ENCODE measurements at regions not wholly inside any gene's neighbourhood (a gene's known extent, or its start where the extent isn't known, plus 50 kb on each side); places are given as distances from the start of the nearest gene placed in this dataset.

DNA sequence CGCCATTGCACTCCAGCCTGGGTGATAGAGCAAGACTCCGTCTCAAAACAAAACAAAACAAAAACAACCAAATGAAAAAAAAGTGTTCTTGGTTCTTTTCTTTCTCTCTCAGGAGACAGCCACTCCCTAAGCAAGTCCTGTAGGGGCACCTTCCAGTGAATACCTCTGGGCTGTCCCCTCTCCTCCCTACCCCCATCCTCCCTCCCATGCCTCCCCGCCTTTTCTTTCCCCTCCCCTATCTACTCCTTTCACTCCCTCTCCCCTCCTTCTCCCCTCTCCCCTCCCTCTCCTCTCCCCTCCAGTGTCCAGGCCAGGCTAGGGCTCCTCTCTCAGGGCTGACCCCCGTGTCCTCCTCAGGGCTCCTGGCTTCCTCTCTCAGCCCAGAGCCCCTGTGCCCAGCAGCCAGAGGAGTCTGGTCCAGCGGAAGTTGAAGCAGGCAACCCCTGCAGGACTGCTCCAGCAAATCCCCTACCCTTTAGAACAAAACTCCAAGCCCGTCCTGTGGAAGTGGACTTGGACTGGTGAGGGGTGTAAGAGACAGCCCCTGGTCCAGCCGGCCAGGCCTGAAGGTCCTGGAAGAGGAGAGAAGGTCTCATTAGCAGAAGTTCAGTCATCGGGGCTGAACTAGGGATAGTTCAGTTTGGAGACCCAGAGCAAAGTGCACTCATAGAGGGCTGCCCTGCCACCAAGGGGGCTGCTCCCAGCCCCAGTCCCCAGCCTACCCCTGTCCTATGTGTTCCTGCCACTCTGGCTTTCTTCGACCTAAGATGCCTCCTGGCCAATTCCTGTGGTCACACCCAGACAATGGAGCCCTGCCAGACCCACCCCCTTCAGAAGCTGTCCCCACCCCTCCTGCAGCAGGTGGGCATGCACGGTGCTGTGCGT lies 79.8 kb upstream of the IQSEC1 start:
- DNase-seq: no peak

- no peak for DNase-seq
Measured at GRCh38 chr3:13150624-13151023, 77.4 kb upstream of the IQSEC1 start.

DNA sequence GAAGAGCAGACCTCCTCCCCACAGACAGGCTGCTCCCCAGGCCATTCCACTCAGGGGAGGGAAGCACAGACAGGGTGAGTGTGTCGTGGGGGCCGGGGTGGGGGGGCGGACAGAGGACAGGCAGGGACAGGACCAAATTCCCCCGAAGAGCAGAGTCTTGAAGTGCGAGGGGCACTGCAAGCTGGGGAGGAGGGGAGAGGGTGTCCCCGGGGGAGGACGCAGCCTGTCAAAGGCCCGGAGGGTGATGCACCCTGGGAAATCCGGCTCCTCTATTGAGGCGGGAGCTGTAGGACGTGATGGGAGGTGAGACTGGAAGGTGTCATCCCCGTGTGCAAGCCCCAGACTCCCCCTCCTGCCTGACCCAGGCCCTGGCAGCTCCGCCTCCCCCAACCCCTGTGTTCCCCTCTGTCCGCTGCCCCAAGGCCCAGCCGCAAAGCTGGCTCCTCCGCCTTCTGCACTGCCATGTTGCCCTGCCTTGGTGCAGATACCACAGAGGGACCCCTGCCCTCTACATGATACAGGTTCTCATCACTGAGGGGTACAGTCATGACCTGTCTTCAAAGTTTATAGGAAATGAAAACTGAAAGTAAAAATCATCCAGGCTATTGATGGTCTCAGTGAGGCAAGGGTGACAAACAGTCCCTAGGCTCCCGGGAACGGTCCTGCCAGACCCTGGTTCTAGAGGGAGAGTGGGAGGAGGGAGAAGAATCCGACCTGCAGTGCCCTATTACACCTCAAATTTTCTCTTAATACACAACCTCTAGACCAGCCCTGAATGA lies 76.3 kb upstream of the IQSEC1 start:
- no peak for DNase-seq

DNA sequence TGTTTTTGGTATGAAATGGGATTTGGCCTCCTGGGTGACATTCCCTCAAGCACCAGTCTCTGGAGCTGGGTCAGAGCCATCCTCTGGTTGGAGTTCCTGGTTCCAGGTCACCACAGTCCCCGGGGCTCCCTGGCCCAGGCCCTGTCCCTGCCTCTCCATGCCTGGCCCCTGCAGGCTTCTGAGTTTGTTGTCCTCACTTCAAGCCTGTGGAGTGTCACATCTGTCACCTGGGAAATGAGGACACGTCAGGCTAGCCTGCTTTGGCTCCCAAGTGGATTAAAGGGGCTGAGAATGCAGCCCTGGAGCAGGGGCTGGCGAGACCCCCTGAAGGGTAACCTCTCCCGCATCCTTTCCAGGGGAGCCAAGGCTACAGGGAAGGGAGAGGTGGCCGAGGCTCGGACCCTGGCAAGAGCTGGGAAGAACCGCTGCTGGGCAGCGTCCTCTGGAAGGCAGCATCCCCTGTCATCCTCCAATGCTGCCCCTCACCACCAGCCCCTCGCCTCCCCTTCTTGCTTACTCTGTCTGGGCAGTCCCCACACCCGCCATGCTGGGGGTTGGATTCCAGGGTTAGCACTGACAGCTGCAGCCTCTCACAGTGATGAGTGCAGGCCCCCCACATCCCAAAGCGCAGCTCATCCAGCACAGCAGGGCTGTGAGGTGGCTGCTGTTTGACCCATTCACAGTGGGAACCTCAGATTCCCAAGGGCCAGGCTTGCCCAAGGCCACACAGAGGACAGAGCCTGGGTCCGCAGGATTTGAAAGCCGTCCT lies 75.5 kb upstream of the IQSEC1 start:
- DNase-seq: no peak

DNA sequence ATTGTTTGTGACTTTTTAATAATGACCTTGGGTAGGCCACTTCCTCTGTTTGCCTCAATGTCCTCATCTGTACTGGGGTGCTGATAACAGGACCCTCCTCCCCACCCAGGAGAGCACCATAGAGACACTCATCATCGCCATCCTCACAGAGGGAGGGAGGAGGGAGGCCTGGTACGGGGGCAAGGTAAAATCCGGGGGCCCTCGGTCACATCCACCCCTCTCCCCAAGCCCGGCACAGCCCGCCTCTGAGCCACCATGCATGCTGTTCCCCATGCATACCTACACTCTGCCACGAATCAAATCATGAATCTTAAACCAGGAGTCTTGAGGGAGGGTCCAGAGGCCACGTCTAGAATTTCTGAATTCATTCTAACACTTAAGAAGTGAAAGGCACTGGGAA lies 74.9 kb upstream of the IQSEC1 start:
- DNase-seq: no peak

- no peak for DNase-seq
Measured at GRCh38 chr3:13147344-13147743, 74.1 kb upstream of the IQSEC1 start.

DNA sequence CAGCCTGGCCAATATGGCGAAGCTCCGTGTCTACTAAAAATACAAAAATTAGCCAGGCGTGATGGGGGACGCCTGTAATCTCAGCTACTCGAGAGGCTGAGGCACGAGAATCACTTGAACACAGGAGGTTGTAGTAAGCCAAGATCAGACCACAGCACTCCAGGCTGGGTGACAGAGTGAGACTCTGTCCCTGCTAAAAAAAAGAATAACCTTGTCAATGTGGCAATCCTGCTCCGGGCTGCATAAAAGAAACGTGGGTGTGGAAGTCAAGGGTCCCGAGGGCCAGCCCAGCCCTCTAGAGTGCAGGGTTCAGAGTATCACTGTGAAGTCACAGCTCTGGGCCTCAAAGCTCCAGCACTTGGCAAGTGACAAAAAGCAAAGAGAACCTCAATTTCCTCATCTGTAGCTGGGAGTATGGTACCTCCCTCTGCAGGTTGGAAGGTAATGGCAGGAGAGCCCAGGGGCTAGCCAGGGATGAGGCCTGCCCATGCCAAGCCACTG lies 73.5 kb upstream of the IQSEC1 start:
- DNase-seq: no peak

DNA sequence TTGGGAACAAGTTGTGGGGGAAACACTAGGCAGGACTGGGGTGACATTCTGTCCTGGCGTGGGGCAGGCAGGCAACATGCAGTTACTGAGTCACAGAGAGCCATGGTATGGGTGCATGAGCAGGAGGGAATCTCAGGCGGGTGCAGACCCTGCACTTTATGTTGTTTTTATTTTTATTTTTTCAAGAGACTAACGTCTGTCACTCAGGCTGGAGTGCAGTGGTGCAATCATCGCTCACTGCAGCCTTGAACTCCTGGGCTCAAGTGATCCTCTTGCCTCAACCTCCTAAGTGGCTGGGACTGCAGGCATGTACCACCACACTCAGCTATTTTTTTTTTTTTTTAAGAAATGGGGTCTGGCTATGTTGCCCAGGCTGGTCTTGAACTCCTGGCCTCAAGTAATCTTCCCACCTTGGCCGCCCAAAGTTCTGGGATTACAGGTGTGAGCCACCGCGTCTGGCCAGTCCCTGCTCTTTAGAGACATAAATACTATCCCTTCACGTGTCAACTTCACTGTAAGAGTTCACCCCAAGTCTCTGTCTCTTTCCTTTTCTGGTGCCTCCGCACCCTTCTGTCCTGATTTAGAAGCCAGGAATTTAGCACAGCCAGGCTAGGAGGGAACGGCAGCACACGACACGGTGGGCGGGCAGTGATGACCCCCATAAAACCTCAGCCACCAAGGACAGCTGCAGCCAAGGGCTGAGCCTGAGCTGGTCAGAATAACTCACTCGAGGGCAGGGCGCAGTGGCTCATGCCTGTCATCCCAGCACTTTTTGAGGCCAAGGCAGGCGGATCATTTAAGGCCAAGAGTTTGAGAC lies 72.8 kb upstream of the IQSEC1 start:
- DNase-seq: no peak

DNA sequence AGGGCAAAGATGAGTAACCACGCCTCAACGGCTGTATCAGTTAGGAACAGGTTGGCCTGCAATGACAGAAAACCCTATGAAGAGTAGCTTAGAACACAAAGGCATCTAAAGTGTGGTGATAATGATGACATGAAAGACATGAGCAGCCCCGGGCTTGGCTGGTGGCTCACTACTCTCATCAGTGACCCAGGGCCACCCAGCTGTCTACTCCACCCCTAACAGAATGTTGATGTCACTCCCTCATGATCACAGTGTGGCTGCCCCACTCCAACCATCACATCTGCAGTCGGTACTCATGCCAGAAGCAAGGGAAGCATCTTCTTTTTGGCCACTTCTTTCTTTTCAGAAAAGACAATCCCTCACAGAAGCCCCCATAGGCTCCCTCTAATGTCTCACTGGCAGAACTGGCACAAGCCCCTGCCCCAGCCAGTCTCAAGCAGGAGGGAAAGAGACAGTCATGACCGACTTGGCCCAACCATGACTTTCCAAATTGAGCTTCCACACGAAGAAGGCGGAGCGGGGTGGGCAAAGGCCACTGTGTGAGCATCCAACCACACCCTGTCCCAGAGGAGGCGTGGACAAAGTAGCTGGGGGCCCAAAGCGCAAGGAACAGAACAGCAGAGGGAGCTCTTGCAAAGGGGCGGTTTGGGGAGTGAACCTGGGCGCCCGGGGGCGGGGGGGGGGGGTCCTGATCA lies 72.0 kb upstream of the IQSEC1 start:
- DNase-seq: no peak

DNA sequence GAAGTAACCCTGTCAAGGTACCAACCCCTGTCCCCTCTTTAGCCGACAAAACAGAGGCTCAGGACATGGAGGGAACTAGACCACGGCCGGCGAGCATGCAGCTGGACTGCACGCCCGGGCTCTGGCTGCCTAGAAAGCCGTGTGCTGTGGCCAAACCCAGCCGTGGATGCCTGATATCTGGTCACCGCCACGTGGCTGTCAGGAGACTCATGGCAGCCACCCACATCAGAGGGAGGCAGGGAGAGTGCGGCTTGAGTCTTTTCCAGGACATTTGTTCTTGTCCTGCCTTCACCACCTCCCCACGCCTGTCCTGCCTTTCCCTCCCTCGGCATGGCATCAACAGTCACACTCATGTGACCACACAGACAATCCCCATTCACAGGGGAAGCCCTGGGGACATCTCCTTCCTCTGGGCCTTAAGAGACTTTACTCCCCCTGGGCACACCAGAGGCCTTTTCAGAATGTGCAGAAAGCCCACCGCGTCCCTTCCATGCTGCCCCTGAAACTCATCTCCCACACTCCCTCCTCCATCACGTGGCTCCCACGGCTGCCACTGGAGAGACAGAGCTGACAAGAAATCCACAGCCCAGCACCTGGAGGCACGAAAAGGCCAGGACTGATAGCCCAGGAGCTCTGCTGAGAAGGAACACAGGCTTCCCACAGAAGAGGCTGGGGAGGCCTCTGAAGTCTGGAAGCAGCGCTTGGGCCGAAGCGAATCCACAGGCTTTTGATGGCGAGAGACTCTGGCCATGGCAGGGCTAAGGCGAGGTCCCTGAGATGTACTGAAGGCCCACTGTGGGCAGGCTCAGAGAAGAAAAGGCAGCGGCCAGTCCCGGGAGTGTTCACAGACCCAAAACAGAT lies 71.2 kb upstream of the IQSEC1 start:
- DNase-seq: no peak

- no peak for DNase-seq
Measured at GRCh38 chr3:13143381-13144004, 70.3 kb upstream of the IQSEC1 start.

- no peak for DNase-seq
Measured at GRCh38 chr3:13142552-13143380, 69.5 kb upstream of the IQSEC1 start.

- peak; percentile 82 for DNase-seq
Measured at GRCh38 chr3:13141991-13142412, 68.8 kb upstream of the IQSEC1 start.

GRCh38 chr3:13141183-13141582 lies 68.0 kb upstream of the IQSEC1 start:
- DNase-seq: no peak

- no peak for DNase-seq
Measured at GRCh38 chr3:13140596-13140995, 67.4 kb upstream of the IQSEC1 start.

DNA sequence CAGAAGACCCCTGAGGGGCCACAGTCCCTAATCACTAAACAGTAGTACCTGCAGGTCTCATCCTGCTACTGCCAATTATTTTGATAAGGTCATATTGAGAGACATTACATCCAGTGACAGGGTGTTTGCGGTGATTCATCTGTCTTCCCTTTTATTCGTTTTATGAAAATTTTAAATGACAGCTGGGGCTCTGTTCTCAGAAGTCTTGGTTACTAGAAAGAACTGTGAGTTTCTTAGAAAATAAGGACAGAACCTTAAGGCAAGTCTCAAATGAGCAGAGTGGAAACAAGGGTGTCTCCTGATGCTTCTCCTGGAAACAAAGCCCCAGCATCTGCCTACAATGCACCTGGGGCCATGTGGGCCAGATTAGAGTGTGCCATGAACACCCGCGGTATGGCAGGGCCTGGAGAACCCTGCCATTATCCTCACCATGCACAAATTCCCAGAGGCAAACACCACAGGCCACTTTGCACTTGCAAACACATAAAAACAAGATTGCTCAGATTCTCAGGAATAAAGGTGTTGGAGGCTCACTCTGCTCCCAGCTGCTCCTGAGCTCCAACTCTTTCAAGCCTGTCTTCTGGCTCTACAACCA lies 66.3 kb upstream of the IQSEC1 start:
- no peak for DNase-seq

DNA sequence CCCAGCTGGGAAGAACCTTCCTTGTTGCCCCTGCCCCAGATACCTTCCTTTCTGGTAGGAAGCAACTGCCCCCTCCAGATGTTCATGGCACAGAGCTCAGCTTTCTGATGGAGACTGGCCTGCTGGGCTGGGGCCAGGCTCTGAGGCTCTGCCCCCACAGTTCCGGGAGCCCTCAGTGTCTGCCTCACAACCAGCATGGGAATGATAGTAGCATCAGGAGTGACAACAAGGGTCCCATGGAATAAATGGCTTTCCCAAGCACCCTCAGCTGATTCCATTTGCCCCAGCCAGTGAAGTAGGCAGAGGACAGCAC lies 65.6 kb upstream of the IQSEC1 start:
- no peak for DNase-seq
